C4-2B (cell line): ENCODE measurements at regions not wholly inside any gene's neighbourhood (a gene's known extent, or its start where the extent isn't known, plus 50 kb on each side); places are given as distances from the start of the nearest gene placed in this dataset.

Source experiments
- CTCF ChIP-seq: fragments of 450-650 bp; conservative IDR thresholded peaks from 2 replicates; pipeline ENCODE4 v1.5.1; 2017; ENCODE audit warnings: mild to moderate bottlenecking
- ZFX ChIP-seq: fragments of 450-650 bp; IDR thresholded peaks from 2 replicates; pipeline ENCODE4 v1.6.1; 2017

- TF ChIP-seq CTCF (no peak), ZFX (no peak)
These were observed 351.6 kb downstream of the SOCS6 start for GRCh38 chr18:70640336-70640887.
